ENCODE measurements at regions not wholly inside any gene's neighbourhood (a gene's known extent, or its start where the extent isn't known, plus 50 kb on each side); places are given as distances from the start of the nearest gene placed in this dataset.

DNA sequence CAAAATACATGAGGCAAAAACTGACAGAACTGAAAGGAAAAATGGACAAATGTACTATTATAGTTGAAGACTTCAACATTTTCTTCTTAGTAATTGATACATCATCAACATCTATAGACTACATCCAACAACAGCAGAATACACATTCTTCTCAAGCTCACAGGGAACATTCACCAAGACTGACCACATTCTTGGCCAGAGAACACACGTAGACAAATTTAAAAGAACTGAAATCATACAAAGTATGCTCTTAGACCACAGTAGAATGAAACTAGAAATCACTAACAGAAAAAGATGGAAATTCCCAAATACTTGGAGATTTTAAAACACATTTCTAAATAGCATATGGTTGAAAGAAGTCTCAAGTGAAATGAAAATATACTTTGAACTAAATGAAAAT, 55.1 kb upstream of the NSMCE3 start:
- H3K36me3 ChIP-seq (ENCODE audit: control insufficient read depth, insufficient read depth, low read length) = no peaks in the 10 kb centered on the region
- TF ChIP-seq CTCF (IDR thresholded peaks at IDR 0.05; ENCODE audit: insufficient read depth, low read length, severe bottlenecking) = no peak
- no peak overlapping the region for H3K4me3 ChIP-seq (ENCODE audit: low read depth, low read length)
- FAIRE-seq = no peak
- DNase-seq (ENCODE audit: low read depth) = no peak
- H3K27me3 ChIP-seq (ENCODE audit: control insufficient read depth, insufficient read depth, low read length) = no peaks in the 10 kb centered on the region

GRCh38 chr15:29323557-29323956, 53.9 kb upstream of the NSMCE3 start:
- H3K4me3 ChIP-seq (ENCODE audit: low read depth, low read length) = no peak overlapping the region
- TF ChIP-seq CTCF (IDR thresholded peaks at IDR 0.05; ENCODE audit: insufficient read depth, low read length, severe bottlenecking) = no peak
- no peaks in the 10 kb centered on the region for H3K27me3 ChIP-seq (ENCODE audit: control insufficient read depth, insufficient read depth, low read length)
- no peaks in the 10 kb centered on the region for H3K36me3 ChIP-seq (ENCODE audit: control insufficient read depth, insufficient read depth, low read length)
- FAIRE-seq (no peak), DNase-seq (ENCODE audit: low read depth) (no peak)

- FAIRE-seq (no peak), DNase-seq (ENCODE audit: low read depth) (no peak)
- Histone ChIP-seq H3K4me3 (ENCODE audit: low read depth, low read length) (no peak overlapping the region), H3K27me3 (ENCODE audit: control insufficient read depth, insufficient read depth, low read length) (no peaks in the 10 kb centered on the region), H3K36me3 (ENCODE audit: control insufficient read depth, insufficient read depth, low read length) (no peaks in the 10 kb centered on the region)
- TF ChIP-seq CTCF (IDR thresholded peaks at IDR 0.05; ENCODE audit: insufficient read depth, low read length, severe bottlenecking) = no peak
Measured at GRCh38 chr15:29322415-29322814, 52.8 kb upstream of the NSMCE3 start.

DNA sequence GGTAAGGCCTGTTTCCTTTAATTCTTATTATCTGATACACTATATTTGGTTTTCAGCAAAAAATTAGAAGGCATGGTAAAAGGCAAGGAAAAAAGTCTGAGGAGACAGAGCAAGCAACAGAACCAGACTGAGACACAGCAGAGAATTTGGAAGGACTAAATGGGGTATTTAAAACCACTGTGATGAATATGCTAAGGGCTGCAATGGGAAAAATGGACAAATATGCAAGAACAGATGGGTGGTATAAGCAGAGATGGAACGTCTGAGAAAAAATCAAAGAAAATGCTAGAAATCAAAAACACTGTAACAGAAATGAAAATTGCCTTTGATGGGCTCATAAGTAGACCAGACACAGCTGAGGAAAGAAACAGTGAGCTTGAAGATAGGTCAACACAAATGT, 50.8 kb upstream of the NSMCE3 start:
- FAIRE-seq (no peak), DNase-seq (ENCODE audit: low read depth) (no peak)
- H3K36me3 ChIP-seq (ENCODE audit: control insufficient read depth, insufficient read depth, low read length) = no peaks in the 10 kb centered on the region
- H3K4me3 ChIP-seq (ENCODE audit: low read depth, low read length) = no peak overlapping the region
- no peaks in the 10 kb centered on the region for H3K27me3 ChIP-seq (ENCODE audit: control insufficient read depth, insufficient read depth, low read length)
- TF ChIP-seq CTCF (IDR thresholded peaks at IDR 0.05; ENCODE audit: insufficient read depth, low read length, severe bottlenecking) = no peak

DNA sequence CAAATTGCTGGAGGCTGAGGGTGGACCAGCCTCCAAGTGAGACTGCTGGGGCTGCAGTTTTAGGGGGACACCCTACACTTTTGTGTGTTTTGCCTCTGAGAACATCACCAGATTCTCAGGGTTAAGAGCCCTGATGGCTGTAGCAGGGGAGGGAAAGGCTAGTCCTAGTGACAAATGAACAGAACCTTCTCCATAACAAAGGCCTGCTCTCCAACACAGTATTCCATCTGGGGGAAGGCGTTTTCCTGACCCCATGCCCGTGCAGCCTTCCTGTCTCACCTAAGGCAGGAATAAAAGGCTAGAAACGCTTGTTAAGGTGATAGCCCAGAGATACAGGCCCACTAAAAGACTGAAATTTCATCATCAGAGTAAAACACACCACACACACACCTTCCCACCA, 50.2 kb upstream of the NSMCE3 start:
- no peak for FAIRE-seq
- TF ChIP-seq CTCF (IDR thresholded peaks at IDR 0.05; ENCODE audit: insufficient read depth, low read length, severe bottlenecking) = no peak
- H3K36me3 ChIP-seq (ENCODE audit: control insufficient read depth, insufficient read depth, low read length) = no peaks in the 10 kb centered on the region

More for the DNA sequence above, 50.2 kb upstream of the NSMCE3 start:
- no peak for DNase-seq (ENCODE audit: low read depth)
- Histone ChIP-seq H3K4me3 (ENCODE audit: low read depth, low read length) (no peak overlapping the region), H3K27me3 (ENCODE audit: control insufficient read depth, insufficient read depth, low read length) (no peaks in the 10 kb centered on the region)
